ACC112 (cell line): ENCODE measurements at regions not wholly inside any gene's neighbourhood (a gene's known extent, or its start where the extent isn't known, plus 50 kb on each side); places are given as distances from the start of the nearest gene placed in this dataset.
"Not testable (repeated sequence)": the region's sequence is repeated elsewhere in the genome, so short reads cannot be mapped to it uniquely, and the experiment has no call there.

Source experiments
- H2AFZ ChIP-seq: fragments of 200-600 bp; sonication (generic); one replicate; pipeline ENCODE4 v1.6.0; 2017; ENCODE audit warnings: antibody characterized with exemption, low read length; ENCODE audit not compliant: unreplicated experiment
- H3K27ac ChIP-seq: fragments of 200-600 bp; sonication (generic); 2 replicates; pipeline ENCODE4 v1.5.1; 2014; ENCODE audit warnings: low read depth, mild to moderate bottlenecking, antibody characterized with exemption, low read length, moderate library complexity
- H3K27me3 ChIP-seq: fragments of 200-600 bp; sonication (generic); 2 replicates; pipeline ENCODE4 v1.6.1; 2014; ENCODE audit warnings: mild to moderate bottlenecking, antibody characterized with exemption, low read length, moderate library complexity, mixed read lengths; ENCODE audit not compliant: insufficient read depth
- H3K36me3 ChIP-seq: fragments of 200-600 bp; sonication (generic); 2 replicates; pipeline ENCODE4 v1.6.1; 2016; ENCODE audit warnings: mild to moderate bottlenecking, antibody characterized with exemption, low read length, moderate library complexity, mixed read lengths; ENCODE audit not compliant: insufficient read depth
- H3K4me1 ChIP-seq: fragments of 200-600 bp; sonication (generic); one replicate; pipeline ENCODE4 v1.6.1; 2016; ENCODE audit warnings: low read length, mixed read lengths; ENCODE audit not compliant: insufficient read depth, unreplicated experiment, control insufficient read depth
- H3K4me3 ChIP-seq: fragments of 200-600 bp; sonication (generic); 2 replicates; pipeline ENCODE4 v1.5.1; 2014; ENCODE audit warnings: mild to moderate bottlenecking, low read depth, low read length
- H3K79me2 ChIP-seq: fragments of 200-600 bp; sonication (generic); one replicate; pipeline ENCODE4 v1.6.0; 2016; ENCODE audit warnings: low read length; ENCODE audit not compliant: control insufficient read depth, unreplicated experiment, insufficient read depth

DNA sequence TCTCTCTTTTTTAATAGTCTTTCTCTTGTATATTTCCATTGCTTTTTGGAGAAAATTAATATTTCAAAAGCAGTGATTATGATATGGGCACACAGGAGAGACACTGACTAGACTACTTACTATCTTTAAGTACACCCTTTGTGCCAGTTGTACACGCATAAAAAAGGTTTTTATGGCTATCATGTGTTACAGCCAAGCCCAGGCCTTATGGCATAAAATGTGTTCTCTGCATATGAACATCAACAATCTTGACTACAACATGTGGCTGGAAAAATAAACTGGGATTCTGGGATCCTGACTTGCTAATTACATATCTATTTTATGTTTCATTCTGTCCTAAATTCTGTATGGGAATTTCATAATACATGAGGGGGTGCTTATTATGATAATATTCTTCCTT is 1401.8 kb downstream of the SLITRK5 start:
- H3K36me3 ChIP-seq = no peaks in the 10 kb centered on the region
- no peaks in the 10 kb centered on the region for H3K27me3 ChIP-seq
- H3K79me2 ChIP-seq = no peaks in the 10 kb centered on the region

DNA sequence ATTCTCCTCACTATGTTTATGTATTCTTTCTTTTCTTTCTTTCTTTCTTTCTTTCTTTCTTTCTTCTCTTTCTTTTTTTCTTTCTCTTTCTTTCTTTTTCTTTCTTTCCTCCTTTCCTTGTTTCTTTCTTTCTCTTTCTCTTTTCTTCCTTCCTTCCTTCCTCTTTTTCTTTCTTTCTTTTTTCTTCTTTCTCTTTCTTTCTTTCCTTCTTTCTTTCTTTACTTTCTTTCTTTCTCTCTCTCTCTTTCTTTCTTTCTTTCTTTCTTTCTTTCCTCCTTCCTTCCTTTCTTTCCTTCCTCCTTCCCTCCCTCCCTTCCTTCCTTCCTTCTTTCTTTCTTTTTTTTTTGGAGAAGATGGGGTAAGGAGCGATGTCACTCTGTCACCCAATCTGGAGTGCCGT is 1405.5 kb downstream of the SLITRK5 start:
- H2AFZ ChIP-seq = no peak overlapping the region
- H3K27me3 ChIP-seq = no peaks in the 10 kb centered on the region
- no peak overlapping the region for H3K27ac ChIP-seq
- no peaks in the 10 kb centered on the region for H3K36me3 ChIP-seq
- no peaks in the 10 kb centered on the region for H3K4me1 ChIP-seq
- no peak overlapping the region for H3K4me3 ChIP-seq
- H3K79me2 ChIP-seq = no peaks in the 10 kb centered on the region

More for the DNA sequence above, 1401.8 kb downstream of the SLITRK5 start:
- no peak overlapping the region for H3K4me3 ChIP-seq
- H2AFZ ChIP-seq = no peak overlapping the region
- no peak overlapping the region for H3K27ac ChIP-seq
- H3K4me1 ChIP-seq = no peaks in the 10 kb centered on the region

DNA sequence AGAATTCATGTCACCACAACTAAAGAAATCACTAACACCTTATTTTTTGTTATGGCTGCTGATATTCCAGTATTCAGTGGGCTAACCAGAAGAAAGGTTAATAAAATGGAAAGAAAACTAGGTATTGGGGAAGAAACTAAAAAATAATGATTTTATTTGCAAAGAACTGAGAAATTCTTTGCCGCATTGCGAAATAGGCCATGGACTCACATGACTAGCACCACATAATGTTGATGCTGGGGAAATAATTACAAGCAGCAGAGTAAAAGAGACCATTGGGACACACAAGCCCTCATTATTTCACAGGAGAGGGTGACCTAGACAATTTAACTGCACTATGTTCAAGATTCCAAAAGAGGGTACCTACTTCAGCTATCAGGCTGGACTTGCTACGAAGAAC is 1411.5 kb downstream of the SLITRK5 start:
- H3K27ac ChIP-seq = no peak overlapping the region
- H3K79me2 ChIP-seq = no peaks in the 10 kb centered on the region
- H3K4me1 ChIP-seq = no peaks in the 10 kb centered on the region
- no peak overlapping the region for H2AFZ ChIP-seq
- no peak overlapping the region for H3K4me3 ChIP-seq
- no peaks in the 10 kb centered on the region for H3K27me3 ChIP-seq
- no peaks in the 10 kb centered on the region for H3K36me3 ChIP-seq

DNA sequence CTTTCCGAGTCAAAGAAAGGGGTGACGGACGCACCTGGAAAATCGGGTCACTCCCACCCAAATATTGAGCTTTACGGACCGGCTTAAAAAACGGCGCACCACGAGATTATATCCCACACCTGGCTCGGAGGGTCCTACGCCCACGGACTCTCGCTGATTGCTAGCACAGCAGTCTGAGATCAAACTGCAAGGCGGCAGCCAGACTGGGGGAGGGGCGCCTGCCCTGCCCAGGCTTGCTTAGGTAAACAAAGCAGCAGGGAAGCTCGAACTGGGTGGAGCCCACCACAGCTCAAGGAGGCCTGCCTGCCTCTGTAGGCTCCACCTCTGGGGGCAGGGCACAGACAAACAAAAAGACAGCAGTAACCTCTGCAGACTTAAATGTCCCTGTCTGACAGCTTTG is 1416.9 kb downstream of the SLITRK5 start:
- not testable (repeated sequence) for H3K4me3 ChIP-seq, H3K27me3 ChIP-seq, H3K36me3 ChIP-seq, H3K27ac ChIP-seq, H3K4me1 ChIP-seq, H2AFZ ChIP-seq, H3K79me2 ChIP-seq

DNA sequence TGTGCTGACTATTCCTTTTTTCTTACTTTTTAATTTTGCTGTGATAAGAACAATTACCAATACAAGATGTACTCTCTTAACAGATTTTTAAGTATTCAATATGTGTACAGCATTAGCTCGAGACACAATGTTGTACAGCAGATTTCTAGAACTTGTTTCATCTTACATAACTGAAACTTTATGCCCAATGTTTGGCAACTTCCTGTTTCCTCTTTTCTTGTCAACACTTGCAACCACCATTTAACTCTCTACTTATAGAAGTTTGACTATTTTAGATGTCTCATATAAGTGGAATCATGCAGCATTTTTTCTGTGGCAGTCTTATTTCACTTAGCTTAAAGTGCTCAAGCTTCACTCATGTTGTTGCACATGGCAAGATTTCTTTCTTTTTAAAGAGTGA is 1426.8 kb downstream of the SLITRK5 start:
- H3K36me3 ChIP-seq = no peaks in the 10 kb centered on the region
- H3K4me1 ChIP-seq = no peaks in the 10 kb centered on the region
- H2AFZ ChIP-seq = no peak overlapping the region
- no peak overlapping the region for H3K27ac ChIP-seq
- H3K4me3 ChIP-seq = no peak overlapping the region
- H3K79me2 ChIP-seq = no peaks in the 10 kb centered on the region
- H3K27me3 ChIP-seq = no peaks in the 10 kb centered on the region

DNA sequence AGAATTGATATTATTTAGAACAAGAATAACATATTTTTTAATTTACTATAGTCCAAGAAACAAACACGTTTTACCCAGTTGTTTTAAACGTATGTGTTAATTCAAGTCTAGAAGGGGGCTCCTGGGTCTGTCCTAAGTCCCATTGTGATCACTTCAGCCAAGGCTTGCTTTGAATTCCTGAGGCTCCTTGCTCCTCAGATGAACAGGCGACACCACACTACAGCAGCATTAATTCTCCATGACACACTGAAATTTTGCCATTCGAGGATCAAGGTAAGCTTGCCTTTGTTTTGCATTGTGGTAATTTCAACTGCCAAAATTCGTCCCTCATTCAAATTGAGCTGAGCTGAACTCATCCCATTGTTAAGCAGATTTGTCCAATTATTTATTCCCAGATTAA is 1442.6 kb downstream of the SLITRK5 start:
- H2AFZ ChIP-seq = no peak overlapping the region
- no peak overlapping the region for H3K4me3 ChIP-seq
- H3K27ac ChIP-seq = no peak overlapping the region
- no peaks in the 10 kb centered on the region for H3K79me2 ChIP-seq
- no peaks in the 10 kb centered on the region for H3K4me1 ChIP-seq
- H3K27me3 ChIP-seq = no peaks in the 10 kb centered on the region
- H3K36me3 ChIP-seq = no peaks in the 10 kb centered on the region

DNA sequence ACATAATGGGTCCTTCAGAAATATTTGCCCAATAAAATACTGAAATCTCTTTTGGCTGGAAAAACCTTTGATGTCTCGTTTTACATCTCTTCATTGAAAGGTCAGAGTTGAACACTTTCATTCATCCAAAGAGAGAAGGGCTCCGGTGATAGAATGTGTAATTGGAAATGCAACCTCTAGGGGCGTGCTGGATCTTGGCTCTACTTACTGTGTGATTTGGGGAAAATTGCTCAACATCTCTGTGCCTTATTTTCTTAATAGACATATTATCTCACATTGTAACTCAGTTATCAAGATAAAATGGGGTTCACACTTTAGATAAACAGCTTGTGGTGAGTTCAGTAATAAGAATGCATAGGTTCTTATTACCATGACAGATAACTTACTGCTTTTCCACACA is 1444.1 kb downstream of the SLITRK5 start:
- H2AFZ ChIP-seq = no peak overlapping the region
- H3K79me2 ChIP-seq = no peaks in the 10 kb centered on the region
- H3K27ac ChIP-seq = no peak overlapping the region
- H3K4me1 ChIP-seq = no peaks in the 10 kb centered on the region
- H3K4me3 ChIP-seq = no peak overlapping the region
- H3K36me3 ChIP-seq = no peaks in the 10 kb centered on the region
- no peaks in the 10 kb centered on the region for H3K27me3 ChIP-seq

DNA sequence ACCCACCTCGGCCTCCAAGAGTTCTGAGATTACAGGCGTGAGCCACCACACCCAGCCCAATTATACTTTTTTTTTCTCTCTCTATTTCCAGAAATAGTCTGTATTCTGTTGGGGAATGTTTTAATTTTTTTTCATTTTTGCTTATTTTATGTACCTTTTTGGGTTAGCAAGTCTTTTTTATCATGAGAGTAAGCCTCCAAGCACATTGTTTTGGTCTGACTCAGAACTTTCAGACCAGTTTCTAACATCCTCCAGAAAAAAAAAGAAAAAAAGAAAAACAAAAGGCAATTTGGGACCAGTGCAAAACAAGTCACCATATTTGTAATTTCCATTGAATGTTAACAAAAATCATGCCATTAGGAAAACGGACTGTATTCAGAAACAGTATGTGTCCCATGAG is 1465.5 kb downstream of the SLITRK5 start:
- Histone ChIP-seq H3K4me3 (no peak overlapping the region), H3K27ac (no peak overlapping the region), H2AFZ (no peak overlapping the region), H3K79me2 (no peaks in the 10 kb centered on the region), H3K27me3 (no peaks in the 10 kb centered on the region), H3K36me3 (no peaks in the 10 kb centered on the region), H3K4me1 (no peaks in the 10 kb centered on the region)

DNA sequence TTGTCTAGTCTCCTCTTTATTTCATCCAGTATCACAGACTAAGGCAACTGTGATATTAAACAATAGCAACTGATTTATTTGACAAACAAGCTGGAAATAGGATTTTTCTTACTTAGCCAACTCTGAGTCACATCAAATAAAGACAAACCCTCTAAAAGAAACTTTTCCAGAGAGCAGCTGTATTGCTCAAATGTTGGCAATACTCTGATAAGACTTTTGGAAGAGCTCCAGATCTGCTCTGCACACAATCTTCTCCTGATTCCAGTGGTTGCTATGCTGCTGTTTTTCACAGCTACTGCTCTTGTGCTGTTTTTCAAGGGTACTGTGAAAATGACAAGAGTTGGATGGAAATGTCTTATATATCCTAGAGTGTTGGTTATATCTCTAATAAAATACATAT is 1479.2 kb downstream of the SLITRK5 start:
- Histone ChIP-seq H3K27ac (no peak overlapping the region), H3K36me3 (no peaks in the 10 kb centered on the region), H3K27me3 (no peaks in the 10 kb centered on the region), H3K4me3 (no peak overlapping the region), H3K4me1 (no peaks in the 10 kb centered on the region), H3K79me2 (no peaks in the 10 kb centered on the region), H2AFZ (no peak overlapping the region)

DNA sequence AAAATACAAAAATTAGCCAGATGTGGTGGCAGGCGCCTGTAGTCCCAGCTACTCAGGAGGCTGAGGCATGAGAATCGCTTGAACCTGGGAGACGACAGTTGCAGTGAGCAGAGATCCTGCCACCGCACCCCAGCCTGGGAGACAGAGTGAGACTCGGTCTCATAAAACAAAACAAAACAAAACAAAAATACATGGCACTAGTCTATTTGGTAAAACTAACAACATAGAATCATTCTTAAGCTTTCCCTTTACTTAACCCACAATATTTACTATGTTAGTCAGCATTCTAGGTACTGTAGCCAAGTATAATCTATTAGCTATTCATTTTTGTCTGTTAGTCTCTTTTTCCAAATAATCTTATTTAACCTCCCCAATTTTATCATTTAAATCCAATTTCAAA is 1482.8 kb downstream of the SLITRK5 start:
- Histone ChIP-seq H3K79me2 (no peaks in the 10 kb centered on the region), H3K4me3 (no peak overlapping the region), H2AFZ (no peak overlapping the region), H3K27me3 (no peaks in the 10 kb centered on the region), H3K27ac (no peak overlapping the region), H3K36me3 (no peaks in the 10 kb centered on the region), H3K4me1 (no peaks in the 10 kb centered on the region)

DNA sequence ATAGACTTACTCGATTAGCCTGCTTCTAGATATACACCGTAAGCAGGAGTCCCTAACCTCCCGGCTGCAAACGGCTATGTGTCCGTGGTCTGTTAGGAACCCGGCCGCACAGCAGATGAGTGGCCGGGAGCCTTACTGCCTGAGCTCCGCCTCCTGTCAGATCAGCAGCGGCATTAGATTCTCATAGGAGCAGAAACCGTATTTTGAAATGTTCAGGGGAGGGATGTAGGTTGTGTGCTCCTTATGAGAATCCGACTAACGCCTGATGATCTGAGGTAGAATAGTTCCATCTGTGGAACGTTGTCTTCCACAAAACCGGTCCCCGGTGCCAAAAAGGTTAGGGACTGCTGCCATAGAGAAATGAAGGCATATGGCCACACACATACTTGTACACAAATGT is 1491.9 kb downstream of the SLITRK5 start:
- no peak overlapping the region for H3K4me3 ChIP-seq
- no peak overlapping the region for H3K27ac ChIP-seq
- H3K4me1 ChIP-seq = no peaks in the 10 kb centered on the region
- H3K79me2 ChIP-seq = no peaks in the 10 kb centered on the region
- no peak overlapping the region for H2AFZ ChIP-seq
- no peaks in the 10 kb centered on the region for H3K36me3 ChIP-seq
- no peaks in the 10 kb centered on the region for H3K27me3 ChIP-seq

DNA sequence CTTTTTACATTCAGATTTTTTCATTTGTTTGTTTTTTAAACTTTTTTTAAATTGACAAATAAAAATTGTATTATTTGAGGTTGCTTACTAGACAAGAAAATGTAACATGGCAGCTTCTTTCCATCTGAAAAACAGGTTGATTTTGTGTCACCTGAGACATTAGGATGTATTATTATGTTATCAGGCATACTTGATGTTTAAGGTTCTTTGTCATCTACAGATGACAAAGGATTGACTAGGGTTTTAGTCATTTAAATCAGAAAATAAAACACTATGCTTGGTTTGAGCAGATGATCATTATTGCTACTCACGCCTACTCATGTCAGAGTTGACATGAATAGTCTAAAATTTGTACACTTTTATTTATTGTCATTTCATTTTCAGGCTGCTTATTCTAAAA is 1494.5 kb downstream of the SLITRK5 start:
- H3K79me2 ChIP-seq = no peaks in the 10 kb centered on the region
- H3K4me1 ChIP-seq = no peaks in the 10 kb centered on the region
- no peak overlapping the region for H3K4me3 ChIP-seq
- H3K36me3 ChIP-seq = no peaks in the 10 kb centered on the region
- H3K27ac ChIP-seq = no peak overlapping the region
- H3K27me3 ChIP-seq = no peaks in the 10 kb centered on the region
- H2AFZ ChIP-seq = no peak overlapping the region
